AG20443 (cell line): ENCODE measurements at regions not wholly inside any gene's neighbourhood (a gene's known extent, or its start where the extent isn't known, plus 50 kb on each side); places are given as distances from the start of the nearest gene placed in this dataset.
A peak's percentile ranks its signal among the peaks of the same experiment; 100 is the strongest.

Source experiments
- DNase-seq: peaks from one replicate; pipeline ENCODE4 v3.0.0; 2012; ENCODE audit warnings: low spot score, mixed read lengths

GRCh38 chr14:49016381-49016780, 569.8 kb downstream of the RPS29 start:
- no peak for DNase-seq

- no peak for DNase-seq
Observed at GRCh38 chr14:49014476-49014875, 571.7 kb downstream of the RPS29 start.

GRCh38 chr14:49008363-49008762, 577.8 kb downstream of the RPS29 start:
- DNase-seq: no peak

GRCh38 chr14:48991141-48991540, 595.0 kb downstream of the RPS29 start:
- no peak for DNase-seq

DNA sequence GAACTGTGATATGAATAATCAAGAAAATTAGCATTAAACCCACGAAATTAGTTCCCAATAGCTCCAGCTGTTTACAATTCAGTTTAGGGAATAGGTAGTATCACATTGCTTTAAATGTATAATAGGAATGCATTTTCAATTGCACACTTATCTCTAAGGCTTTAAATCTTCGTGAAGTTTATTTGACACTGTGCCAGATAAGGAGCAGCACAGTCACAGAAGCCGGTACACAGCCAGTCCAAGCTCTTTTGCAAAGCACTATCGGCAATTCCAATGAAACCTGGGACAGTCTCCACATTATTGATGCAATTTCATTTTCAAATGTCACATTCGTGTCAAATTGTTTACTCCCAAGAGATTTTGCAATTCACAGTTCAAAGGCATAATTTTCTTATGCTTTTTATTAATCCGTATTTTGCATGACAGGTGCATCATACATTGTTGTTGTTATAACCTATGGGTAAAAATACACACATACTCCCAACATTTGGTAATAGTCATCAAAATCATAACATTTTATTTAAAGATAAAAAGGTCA, 602.8 kb downstream of the RPS29 start:
- no peak for DNase-seq

GRCh38 chr14:48974994-48975393, 611.2 kb downstream of the RPS29 start:
- no peak for DNase-seq

DNA sequence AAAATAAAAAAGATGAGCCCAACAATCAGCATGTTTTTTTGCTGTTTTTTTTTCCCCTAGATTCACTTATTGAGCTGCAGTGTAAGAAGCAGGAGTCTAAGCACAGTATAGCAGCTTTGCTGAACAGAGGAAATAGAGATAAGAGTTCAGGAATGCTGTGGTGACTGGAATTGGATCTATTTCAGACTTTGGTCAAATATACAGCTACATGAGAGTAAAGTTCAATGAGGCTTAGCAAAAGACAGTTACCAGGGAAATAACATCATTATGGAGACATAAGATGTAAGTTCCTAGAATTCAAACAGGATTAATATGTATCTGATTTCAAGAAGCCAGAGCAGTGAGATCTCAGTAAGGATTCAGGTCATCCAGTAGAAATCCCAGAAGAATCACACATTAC, 613.0 kb downstream of the RPS29 start:
- DNase-seq: no peak

GRCh38 chr14:48970943-48971342, 615.2 kb downstream of the RPS29 start:
- DNase-seq: no peak

DNA sequence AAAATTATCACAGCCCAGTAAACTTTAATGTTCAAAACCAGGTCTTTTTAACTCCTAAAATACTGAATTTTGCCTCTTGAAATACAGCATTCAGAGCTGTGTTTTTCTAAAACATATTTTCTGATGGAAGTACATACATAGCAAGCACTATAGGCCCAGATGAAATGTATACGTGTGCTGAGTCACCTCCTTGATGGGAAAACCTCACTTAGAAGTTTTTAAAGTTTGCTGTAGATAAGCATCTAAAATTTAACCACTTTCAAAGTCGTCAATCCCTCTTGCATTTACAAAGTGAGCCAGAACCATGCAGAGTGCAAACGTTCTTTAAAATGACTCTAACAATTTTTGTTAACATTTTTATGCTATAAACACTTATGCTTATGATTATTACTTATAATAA, 618.8 kb downstream of the RPS29 start:
- no peak for DNase-seq

GRCh38 chr14:48963231-48963790, 622.9 kb downstream of the RPS29 start:
- no peak for DNase-seq

- no peak for DNase-seq
Observed at GRCh38 chr14:48957486-48957885, 628.7 kb downstream of the RPS29 start.

GRCh38 chr14:48955857-48956256, 630.3 kb downstream of the RPS29 start:
- DNase-seq: no peak

GRCh38 chr14:48954446-48954845, 631.7 kb downstream of the RPS29 start:
- no peak for DNase-seq

- DNase-seq: no peak
Observed at GRCh38 chr14:48944809-48945208, 641.4 kb downstream of the RPS29 start.

DNA sequence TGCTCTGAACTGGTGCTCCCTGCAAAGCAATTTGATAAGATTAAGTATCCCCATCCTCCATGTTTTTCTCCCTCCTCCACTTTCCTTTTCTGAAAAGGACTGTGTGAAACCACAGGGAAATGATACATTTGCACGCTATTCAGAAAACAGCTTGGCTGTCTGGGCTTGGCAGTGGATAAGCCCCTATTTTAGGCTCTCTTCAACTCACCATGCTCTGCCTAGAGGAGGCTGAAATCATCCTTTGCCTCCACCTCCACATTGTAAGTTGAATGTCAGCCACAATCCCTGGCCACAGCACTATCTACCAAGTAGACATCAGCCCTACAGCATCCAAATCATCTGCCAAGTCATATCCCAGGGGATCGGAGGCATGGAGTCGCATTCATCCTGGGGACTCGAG, 642.3 kb downstream of the RPS29 start:
- DNase-seq: no peak

- DNase-seq: peak; percentile 7
Observed at GRCh38 chr14:48937541-48938195, 648.5 kb downstream of the RPS29 start.

DNA sequence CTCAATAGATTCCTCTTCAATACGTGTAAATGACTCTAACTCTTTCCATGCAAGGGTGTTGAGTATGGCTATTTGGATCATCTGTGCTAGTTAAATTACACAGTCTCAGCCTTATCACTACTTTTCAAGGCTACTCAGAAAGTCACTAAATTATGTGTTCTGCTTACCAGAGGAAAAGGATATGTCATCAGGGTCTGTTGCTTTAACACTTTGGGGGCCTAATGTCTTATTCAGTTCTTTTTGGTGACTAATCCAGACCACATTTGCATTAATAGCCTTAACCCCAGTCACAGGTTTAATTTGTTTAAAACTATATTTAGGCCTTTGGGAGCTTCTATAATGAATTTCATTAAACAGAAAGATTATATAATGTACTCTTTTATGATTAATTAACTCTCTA, 649.3 kb downstream of the RPS29 start:
- no peak for DNase-seq

DNA sequence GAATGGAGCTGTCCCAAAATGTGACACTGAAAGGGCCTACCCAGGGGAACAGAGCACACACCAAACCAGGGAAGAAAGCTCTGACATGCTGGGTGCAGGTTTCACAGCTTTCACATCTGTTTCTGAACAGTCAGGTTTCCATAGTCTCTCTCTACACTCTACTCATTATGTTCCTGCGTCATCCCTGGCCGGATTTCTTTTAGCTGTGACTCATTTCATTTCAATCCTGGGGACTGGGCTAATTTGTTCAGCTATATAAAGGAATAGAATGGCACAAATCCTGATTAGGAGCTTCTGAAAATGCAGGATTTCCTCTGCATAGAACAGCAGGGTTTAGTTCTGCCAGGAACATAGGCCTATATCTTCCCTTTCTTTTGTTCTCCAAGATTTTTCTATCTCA, 649.8 kb downstream of the RPS29 start:
- DNase-seq: peak; percentile 6

- DNase-seq: no peak
Observed at GRCh38 chr14:48925184-48925583, 661.0 kb downstream of the RPS29 start.

DNA sequence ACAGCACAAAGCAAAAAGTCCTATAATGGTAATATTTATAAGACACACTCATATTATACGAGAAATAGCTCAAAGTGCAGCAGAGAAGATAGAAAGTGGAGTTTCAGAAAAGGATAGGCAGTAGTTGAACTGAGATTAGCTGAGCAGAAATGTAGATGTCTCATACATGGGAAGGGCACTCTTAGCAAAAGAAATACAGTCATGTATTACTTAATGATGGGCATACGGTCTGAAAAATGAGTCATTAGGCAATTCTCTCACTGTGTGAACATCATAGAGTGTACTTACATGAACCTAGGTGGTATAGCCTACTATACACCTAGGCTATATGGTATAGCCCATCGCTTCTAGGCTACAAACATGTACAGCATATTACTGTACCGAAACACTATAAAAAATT, 671.3 kb downstream of the RPS29 start:
- DNase-seq: no peak

DNA sequence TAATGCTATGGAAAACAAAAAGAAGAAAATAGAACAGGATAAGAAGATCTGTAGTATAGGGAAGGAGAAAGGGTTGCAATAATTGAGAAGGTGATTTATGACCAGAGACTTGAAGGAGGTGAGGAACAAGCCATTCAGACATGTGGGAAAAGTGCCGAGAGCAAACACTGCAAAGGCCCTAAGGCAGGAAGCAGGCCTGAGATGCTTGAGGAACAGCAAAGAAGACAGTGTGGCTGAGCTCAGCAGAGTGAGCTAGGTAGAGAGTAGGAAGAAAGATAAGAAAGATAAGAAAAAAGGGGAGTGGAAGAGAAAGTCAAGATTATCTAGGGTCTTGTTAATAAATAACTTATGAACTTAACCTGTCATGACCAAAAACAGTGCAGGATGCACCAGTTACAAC, 671.8 kb downstream of the RPS29 start:
- DNase-seq: no peak

DNA sequence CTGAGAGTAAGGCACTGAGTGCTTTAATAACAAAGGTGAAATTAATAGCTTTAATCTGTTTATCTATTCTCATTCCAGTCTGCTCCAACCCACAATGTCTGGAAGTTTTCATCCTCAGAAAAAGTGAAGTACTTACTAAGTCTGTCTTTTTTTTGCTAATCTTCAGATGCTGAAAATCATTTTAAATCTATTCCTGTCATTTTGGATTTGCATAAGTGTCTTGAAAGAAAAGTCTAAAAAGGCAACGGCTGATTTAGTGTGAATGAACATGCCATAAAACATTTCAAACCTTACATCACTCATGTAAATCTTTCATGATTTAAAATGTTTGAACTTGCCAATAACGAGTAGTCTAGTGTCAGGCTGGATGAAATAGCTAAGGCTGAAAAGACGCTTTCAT, 685.6 kb downstream of the RPS29 start:
- no peak for DNase-seq

DNA sequence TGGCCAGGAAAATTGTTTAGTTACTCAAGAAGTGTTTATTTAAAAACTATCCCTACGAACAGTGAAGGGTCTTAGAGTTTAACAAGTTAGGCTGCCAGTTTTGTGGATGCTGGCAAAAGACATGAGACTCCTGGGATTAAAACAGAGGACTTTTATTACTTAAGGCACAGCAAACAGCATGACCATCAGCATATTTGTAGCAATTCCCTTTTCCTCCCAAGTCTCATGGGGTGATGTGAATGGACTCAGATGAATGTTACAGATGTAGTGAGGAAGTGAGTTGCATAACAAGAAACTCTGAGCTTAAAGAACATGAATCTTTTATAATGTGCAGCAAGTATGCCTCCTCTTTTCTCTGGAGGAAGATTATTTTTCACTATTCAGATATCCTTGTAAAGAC, 695.8 kb downstream of the RPS29 start:
- no peak for DNase-seq

GRCh38 chr14:48876806-48877340, 709.3 kb downstream of the RPS29 start:
- no peak for DNase-seq
